ENCODE measurements at regions not wholly inside any gene's neighbourhood (a gene's known extent, or its start where the extent isn't known, plus 50 kb on each side); places are given as distances from the start of the nearest gene placed in this dataset.

- DNase-seq (ENCODE audit: missing footprints) (no peak), ATAC-seq (no peak)
- intact Hi-C loops (cut with DNase I) = no loop called here
Observed at GRCh38 chr1:221473411-221473810, 268.5 kb downstream of the DUSP10 start.

- no peak for DNase-seq (ENCODE audit: missing footprints)
- no peak for ATAC-seq
- intact Hi-C loops (cut with DNase I) = loop anchor here (5.0 kb wide), 1 partner anchor 695 kb away; no protein-coding TSS in a partner anchor
Observed at GRCh38 chr1:221477252-221477651, 264.6 kb downstream of the DUSP10 start.

- ATAC-seq (peak; percentile 85), DNase-seq (ENCODE audit: missing footprints) (no peak)
- intact Hi-C loops (cut with DNase I) = loop anchor here (2.0 to 5.0 kb wide), 2 partner anchors 694 to 977 kb away; no protein-coding TSS in a partner anchor
Observed at GRCh38 chr1:221478050-221478949, 263.6 kb downstream of the DUSP10 start.

- ATAC-seq (no peak), DNase-seq (ENCODE audit: missing footprints) (no peak)
- intact Hi-C loops (cut with DNase I) = no loop called here
Observed at GRCh38 chr1:221487781-221488524, 253.9 kb downstream of the DUSP10 start.

- ATAC-seq (no peak), DNase-seq (ENCODE audit: missing footprints) (no peak)
- intact Hi-C loops (cut with DNase I) = no loop called here
Observed at GRCh38 chr1:221488550-221488949, 253.3 kb downstream of the DUSP10 start.

- ATAC-seq = no peak
- no peak for DNase-seq (ENCODE audit: missing footprints)
- intact Hi-C loops (cut with DNase I) = no loop called here
Observed at GRCh38 chr1:221494670-221495069, 247.2 kb downstream of the DUSP10 start.

GRCh38 chr1:221497046-221497445, 244.8 kb downstream of the DUSP10 start:
- DNase-seq (ENCODE audit: missing footprints) = no peak
- no peak for ATAC-seq
- intact Hi-C loops (cut with DNase I) = no loop called here

GRCh38 chr1:221503268-221503667, 238.6 kb downstream of the DUSP10 start:
- intact Hi-C loops (cut with DNase I) = no loop called here
- DNase-seq (ENCODE audit: missing footprints) (no peak), ATAC-seq (no peak)

GRCh38 chr1:221509575-221510355, 232.1 kb downstream of the DUSP10 start:
- intact Hi-C loops (cut with DNase I) = no loop called here
- DNase-seq (ENCODE audit: missing footprints) = no peak
- ATAC-seq = peak; percentile 71

GRCh38 chr1:221510793-221511503, 230.9 kb downstream of the DUSP10 start:
- DNase-seq (ENCODE audit: missing footprints) = no peak
- intact Hi-C loops (cut with DNase I) = no loop called here
- ATAC-seq = no peak

- ATAC-seq = no peak
- intact Hi-C loops (cut with DNase I) = no loop called here
- DNase-seq (ENCODE audit: missing footprints) = no peak
Observed at GRCh38 chr1:221511797-221512196, 230.1 kb downstream of the DUSP10 start.

GRCh38 chr1:221514806-221515205, 227.1 kb downstream of the DUSP10 start:
- ATAC-seq (no peak), DNase-seq (ENCODE audit: missing footprints) (no peak)
- intact Hi-C loops (cut with DNase I) = no loop called here

GRCh38 chr1:221515496-221515895, 226.4 kb downstream of the DUSP10 start:
- DNase-seq (ENCODE audit: missing footprints) = no peak
- ATAC-seq = no peak
- intact Hi-C loops (cut with DNase I) = no loop called here

- ATAC-seq (no peak), DNase-seq (ENCODE audit: missing footprints) (no peak)
- intact Hi-C loops (cut with DNase I) = no loop called here
Observed at GRCh38 chr1:221517961-221518360, 223.9 kb downstream of the DUSP10 start.

GRCh38 chr1:221520250-221520649, 221.6 kb downstream of the DUSP10 start:
- ATAC-seq = no peak

GRCh38 chr1:221521686-221522085, 220.2 kb downstream of the DUSP10 start:
- ATAC-seq = no peak
- DNase-seq (ENCODE audit: missing footprints) = no peak
- intact Hi-C loops (cut with DNase I) = no loop called here

More at GRCh38 chr1:221520250-221520649, 221.6 kb downstream of the DUSP10 start:
- intact Hi-C loops (cut with DNase I) = no loop called here
- DNase-seq (ENCODE audit: missing footprints) = no peak

GRCh38 chr1:221522529-221522940, 219.4 kb downstream of the DUSP10 start:
- ATAC-seq (no peak), DNase-seq (ENCODE audit: missing footprints) (no peak)
- intact Hi-C loops (cut with DNase I) = no loop called here

- no peak for ATAC-seq
- intact Hi-C loops (cut with DNase I) = no loop called here
- no peak for DNase-seq (ENCODE audit: missing footprints)
Observed at GRCh38 chr1:221525749-221526148, 216.1 kb downstream of the DUSP10 start.

GRCh38 chr1:221527302-221527701, 214.6 kb downstream of the DUSP10 start:
- DNase-seq (ENCODE audit: missing footprints) = no peak
- intact Hi-C loops (cut with DNase I) = no loop called here
- ATAC-seq = no peak
